ENCODE measurements at regions not wholly inside any gene's neighbourhood (a gene's known extent, or its start where the extent isn't known, plus 50 kb on each side); places are given as distances from the start of the nearest gene placed in this dataset.

GRCh38 chr7:67619175-67619574 lies 622.5 kb downstream of the TYW1 start:
- TF ChIP-seq POLR2A (IDR thresholded peaks at IDR 0.05) (no peak), CTCF (IDR thresholded peaks at IDR 0.05) (no peak)
